ENCODE measurements at regions not wholly inside any gene's neighbourhood (a gene's known extent, or its start where the extent isn't known, plus 50 kb on each side); places are given as distances from the start of the nearest gene placed in this dataset.

DNA sequence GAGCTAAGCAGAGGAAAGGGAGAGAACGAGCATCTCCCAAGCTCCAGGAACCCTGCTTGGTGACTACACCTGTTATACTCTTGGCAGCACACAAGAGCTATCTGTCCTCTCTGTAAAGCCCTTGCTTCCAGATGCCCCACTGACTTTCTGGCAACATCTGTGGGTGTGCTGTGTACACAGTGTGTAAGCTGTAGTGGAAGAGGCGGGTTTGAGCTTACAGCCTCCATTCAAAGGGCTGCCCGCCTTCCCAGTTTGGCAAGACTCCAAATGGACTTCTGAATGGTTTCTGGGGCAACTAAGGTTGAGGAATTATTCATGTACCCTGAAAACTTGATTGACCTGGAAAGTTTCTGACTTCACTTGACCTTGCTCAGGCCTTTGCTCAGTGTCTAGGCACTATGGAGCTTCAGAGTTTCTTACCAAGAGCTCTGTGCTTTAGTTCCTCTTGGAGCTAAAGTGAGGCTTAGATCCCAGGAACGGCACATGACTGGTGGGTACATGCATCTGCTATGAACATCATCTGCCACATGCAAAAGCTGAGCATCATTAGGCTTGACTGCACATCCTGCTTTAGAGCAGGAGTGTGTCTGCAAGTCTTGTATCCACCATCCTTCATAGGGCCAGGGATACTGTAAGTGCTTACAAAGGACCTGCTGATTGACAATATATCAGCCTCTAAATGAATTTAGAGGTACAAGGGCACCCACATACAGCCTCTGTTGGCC is 290.9 kb upstream of the SIX2 start:
- DNase-seq: no peak

DNA sequence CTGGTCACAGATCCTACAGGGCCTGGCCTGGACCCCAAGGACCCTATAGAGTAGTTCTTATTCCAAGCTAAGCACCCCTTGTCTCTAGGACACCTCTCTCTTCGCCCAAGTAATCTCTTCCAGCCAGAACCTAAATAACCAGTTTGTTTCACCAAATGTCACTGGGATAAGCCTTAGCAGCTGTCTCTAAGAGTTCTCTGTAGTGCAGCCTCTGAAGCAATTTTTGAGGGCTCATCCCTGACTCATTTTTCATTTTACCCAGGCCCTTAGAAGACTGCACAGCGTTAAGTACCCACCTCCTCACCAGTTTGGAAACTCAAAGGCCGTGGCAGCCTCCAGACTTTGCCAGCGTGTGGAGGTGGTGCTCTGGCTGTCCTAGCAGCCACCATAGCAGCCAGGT is 290.1 kb upstream of the SIX2 start:
- no peak for DNase-seq

DNA sequence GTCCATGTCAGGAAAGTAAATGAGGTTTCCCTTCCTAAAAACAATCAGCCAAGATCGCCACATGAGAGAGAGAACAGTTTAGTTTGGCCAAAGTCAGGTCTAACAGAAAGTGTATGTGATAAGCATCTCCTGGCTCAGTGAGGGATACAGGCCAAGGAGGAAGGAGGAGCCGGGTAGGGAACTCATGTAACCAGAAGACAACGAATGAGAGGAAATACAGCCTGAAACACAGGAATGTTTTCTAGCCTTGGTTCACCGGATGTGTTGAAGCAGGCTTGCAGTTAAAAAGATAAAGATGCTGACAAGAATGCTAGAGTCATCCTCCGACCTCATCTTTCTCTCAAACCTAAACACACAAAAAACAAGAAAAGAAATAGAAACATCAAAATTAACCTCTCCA is 283.9 kb upstream of the SIX2 start:
- DNase-seq: no peak

DNA sequence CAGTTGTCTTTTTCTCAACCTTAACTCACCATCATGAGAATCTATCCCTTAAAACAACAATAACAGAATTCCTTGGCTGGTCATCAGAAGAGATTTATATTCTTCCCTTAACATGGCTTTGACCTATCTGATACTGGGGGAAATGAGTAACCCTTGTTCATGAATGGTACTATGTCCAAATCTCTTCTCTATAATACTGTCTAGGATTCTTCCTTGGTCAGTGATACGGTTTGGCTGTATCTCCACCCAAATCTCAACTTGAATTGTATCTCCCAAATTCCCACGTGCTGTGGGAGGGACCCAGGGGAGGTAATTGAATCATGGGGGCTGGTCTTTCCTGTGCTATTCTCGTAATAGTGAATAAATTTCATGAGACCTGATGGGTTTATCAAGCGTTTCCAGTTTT is 282.0 kb upstream of the SIX2 start:
- DNase-seq: no peak

DNA sequence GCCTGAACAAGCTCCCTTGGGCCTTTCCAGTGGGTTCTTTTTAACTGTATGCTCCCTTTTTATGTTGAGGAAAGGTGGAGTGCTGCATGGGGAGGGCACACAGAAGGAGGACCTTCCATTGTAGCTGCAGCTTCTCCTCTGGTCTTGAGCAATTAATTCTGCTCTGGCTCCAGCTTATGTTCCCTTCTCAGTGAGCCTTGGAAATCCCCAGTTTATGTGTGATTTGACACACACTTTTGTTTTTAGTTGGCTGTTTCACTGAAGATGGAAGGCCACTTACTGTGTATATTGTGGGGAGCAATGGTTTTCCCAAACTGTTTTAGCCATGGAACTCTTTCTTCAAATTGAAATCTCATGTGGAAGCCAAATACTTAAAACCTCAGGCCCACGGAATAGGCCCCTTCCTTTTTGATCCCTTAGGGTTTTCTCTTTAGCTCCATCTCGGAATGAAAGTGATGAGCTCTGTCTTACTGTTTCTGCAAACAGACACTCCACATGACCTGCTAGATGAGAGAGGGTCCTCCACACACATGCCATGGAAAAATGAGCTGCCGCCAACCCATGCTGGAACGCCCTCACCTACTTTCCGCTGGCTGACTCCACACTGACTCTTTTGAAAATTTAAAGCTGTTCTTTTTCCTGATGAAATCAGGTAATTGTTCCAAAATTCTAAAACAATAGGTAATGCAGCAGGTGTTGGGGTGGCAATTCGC is 280.9 kb upstream of the SIX2 start:
- DNase-seq: no peak

DNA sequence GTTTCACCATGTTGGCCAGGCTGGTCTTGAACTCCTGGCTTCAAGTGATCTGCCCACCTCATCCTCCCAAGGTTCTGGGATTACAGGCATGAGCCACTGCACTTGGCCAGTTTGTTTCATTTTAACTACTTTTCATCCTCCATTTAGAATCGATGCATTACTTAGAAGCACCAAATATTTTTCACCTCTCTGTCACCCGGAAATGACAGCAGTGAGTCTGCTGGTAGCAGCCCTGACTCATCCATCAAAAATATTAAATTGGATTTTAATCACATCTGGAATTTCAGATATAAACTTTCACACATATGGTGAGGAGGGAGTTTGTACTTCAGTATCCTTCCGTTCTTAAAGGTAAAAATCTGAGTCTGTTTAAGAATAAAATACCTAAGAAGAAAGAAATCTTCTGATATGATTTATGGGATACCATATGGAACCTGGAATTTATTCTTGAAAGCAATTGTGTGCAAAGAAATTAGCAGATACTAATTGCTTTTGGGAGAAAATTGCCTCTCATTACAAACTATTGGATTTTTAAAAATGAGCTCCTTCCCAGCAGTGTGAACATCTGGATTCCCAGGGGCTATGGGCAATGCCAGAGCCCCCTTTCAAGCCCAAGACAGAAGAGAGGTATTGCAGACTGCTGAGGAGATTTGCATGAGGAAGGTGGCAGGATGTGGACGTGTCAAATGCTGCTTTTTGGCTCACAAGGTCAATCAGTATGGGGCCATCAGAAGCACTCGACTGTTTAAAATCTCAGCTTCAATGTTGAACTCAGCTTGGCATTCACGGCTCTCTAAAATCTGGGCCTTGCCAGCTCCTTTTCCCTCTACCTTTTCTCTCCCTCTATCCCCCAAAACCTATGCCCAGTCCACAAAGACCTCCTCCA is 279.5 kb upstream of the SIX2 start:
- no peak for DNase-seq

DNA sequence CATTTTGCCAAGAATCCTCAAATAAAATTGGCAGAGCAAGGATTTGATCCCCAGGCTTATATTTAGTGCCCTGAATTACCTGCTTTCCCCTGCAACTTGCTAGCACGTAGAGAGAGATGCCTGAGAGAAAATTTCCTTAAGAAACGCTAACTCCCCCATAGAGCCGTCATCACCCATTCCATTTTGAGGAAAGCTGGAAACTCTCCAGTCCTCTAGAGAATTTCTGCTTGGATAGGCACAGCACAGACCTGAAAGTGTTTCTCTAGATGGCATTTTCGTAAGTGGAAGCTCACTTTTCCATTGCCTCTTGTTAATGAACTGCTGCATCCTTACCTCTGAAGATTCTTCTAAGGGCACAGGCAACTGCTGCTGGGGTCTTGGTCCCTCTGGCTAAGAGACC is 277.8 kb upstream of the SIX2 start:
- DNase-seq: no peak

DNA sequence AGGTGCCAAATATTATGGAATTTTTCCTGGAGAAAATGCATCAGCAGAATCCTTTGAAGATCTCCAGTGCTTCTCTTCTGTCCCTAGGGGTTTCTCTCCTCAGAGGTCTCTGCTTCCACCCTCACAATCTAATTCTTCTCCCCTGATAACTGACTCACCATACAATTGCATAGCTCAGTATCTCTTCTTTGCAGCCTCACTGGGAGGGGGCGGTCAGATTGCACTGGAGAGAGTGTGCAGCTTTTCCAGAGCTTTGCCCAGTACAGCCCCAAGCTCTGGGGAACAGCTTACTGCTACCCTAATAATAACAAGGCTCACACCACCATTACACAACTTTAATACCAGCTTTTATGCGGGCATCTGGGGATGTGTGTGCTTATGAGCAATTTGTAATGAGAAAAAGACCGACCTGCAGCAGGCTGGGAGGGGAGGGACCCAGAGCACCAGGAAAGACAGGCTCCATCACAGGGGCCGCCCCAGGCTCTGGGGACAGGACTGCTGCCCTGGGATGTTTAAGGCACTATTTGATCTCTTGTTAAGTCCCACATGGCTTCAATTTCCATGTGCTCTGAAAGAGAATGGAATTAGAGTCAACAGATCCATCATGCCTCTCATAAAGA is 276.6 kb upstream of the SIX2 start:
- DNase-seq: no peak

DNA sequence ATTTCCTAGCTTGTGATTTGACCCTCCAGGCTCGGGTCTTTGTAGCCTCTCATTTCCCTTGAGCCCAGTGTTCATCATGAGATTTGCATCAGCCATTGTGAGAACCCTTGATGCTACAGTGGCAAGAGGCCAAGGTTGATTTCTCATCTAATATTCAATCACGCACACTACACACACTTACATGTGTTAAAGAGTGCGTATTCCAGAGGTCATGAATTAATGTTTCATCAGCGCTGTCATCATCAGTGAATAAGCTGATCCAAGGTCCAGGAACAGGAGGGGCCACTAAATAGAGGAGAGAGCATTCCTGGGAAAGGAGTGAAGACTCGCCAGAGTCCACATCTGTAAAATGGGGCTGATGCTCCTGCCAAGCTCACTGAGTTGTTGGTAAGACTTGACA is 276.1 kb upstream of the SIX2 start:
- DNase-seq: no peak

DNA sequence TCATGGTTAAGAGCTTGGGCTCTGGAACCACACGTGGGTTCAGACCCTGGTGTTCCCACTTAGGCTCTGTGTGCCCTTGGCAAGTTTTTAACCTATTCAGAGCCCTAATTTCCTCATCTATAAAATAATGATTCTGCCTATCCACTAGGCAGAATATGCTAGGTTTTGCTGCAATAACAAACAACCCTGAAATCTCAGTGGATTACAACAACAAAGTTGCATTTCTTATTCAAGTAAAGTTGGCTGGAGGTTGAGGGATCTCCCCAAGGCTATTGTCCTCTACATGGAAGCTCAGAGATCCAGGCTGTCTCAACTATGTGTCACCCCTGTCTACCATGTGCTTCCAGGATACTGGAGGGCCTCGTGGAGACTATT is 275.4 kb upstream of the SIX2 start:
- DNase-seq: no peak

DNA sequence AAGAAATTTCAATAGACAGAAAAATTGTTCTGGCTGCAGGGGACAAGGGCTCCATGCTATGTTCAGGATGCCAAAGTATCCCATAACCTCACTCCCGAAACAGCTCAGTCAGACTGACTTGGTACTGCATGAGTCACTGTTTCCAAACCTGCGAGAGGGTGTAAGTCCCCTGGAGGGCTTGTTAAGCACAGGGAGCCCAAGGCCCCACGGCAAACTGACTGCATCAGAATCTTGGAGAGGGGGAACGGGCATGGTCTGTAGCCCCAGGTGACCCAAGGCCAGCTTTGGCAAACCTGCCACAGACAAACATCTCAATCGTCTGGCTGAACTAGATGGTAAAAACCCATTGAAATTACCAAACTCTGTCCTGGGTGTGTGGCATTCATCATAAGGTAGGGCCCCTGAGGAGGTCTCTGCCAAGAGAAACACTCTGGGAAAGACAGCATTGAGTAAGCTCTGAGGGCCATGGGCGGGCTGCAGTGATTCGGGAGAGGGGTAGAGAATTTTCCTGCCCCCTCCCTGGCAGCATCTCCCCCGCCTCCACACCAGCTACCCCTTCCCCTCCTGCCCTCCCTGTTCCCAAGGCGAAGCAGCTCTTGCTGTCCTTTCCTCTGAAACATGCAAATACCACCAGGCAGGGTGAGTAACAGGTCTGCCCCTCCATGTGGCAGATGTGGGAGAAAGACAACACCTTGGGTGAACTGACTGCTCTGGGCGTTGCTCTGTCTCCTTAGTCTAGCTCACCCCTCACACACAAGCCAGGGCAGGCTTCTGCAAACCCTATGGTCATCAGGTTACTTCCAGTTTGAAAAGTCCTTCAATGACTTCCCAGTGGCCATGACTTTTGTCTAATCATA is 274.7 kb upstream of the SIX2 start:
- no peak for DNase-seq

DNA sequence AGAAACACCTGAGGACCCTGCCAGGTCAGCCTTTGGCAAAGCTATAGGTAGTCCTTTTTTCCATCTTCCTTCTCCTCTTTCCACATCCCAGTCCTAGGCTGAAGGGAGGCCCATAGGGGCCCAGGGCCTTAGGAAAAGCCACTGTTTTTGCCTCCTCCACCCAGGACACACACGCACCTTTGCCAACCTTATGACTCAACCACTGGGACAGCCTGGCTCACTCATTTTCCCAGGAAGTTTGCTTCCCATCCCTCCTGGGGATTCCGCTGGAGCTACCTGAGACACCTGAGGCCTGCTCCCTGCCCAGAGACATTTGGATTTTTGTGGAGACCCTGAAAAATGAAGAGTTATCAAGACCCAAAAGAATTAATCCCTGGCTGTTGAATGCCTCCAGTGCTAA is 273.4 kb upstream of the SIX2 start:
- no peak for DNase-seq

DNA sequence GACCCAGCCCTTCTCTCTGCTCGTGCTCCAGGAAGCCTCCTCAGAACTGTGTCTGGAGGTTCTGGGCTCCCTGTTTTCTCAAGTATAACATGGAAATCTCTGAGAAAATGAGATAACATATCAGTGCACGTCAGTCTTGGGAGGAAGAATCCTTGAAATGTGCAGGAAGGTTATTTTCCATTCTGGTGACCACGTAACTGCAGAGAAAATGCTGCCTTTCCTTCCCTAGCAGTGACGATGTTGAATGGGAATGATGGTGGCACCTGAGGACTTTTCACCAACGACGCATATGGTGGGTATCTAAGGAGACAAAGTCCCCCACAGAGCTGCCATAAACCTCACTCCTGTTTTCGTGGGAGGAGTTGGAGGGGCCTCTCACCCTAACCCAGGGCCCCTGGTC is 272.1 kb upstream of the SIX2 start:
- DNase-seq: no peak

DNA sequence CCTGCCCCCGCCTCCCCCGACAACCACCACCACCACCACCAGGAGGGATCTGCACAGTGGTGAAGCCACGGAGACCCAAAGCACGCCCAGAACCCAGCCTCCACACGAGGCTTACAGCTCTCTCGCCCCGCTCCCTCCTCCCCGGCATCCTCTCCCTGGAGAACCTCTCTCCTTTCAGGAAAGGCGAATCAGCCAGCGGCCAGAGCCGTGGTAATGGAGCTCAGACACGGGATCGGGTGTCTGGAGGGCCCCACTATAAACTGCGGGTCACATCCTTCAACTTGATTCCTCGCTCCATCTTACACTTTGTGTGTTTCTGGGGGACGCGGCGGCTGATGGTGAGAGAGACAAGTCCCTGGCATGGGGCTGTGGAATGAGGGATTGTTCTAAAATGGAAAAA is 271.5 kb upstream of the SIX2 start:
- DNase-seq: no peak

DNA sequence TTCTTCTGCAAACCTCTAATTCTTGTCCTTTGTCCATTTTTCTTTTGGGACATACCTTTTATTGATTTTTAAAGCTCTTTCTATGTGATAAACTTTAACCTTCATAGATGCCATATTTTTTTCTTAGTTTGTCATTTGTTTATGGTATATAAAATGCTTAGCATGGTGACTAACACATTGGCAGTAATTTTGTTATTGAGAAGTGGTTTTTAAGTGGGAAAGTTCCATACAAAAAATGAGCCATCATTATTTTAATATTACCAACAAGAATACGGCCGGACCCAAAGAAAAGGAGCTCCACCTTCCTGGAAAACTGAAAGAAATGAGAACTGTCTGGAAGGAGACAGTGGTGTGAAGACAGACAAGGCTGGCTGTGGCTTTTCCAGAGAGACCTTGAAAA is 270.1 kb upstream of the SIX2 start:
- no peak for DNase-seq

DNA sequence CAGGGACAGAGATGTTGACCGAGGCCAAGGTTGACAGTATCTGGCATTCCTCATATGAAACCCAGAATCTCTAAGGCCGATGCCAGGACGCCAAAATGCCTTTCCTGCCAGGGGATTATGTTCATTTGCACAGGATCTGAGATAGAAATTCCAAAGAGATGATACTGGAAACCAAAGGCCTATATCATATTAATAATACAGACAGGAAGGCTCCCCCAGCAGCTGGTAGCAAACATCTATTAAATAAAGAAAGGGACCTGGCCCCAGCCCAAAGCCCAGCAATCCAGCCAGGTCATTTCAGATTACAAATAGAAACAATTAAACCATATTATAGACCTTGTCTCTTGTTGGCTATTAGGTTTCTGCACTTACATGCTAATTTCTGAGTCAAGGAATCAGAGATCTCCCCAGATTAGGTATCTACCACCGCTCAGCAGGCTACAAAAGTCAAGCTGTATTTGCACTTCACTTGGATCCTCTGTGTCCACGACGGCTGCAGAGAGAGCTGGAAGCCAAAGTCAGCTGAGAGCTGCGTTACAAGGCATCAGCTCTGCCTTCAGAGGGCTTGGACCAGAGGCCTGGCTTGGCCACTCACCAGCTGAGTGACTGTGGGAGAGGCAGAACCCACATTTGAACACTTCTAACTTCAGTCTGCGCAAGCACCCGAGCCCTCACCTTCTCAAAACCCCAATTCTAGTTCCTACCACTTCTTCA is 269.3 kb upstream of the SIX2 start:
- DNase-seq: no peak

DNA sequence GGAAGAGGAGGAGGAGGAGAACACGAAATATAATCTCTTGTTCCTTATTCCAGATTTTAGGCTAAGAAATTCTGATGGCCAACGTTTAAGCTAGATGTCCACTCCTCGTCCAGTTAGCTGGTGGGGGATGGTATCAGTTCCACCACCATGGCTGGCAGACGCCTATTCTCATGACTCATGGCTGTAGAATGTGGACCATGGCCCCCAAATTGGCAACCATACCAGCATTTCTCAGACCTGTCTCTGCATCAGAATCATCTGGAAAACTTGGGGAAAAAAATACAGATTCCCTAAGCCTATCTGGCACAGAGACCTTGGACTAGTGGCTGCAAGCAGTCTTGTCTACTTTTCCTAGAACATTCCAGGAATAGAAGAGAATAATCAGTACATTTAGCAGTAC is 267.7 kb upstream of the SIX2 start:
- DNase-seq: no peak

DNA sequence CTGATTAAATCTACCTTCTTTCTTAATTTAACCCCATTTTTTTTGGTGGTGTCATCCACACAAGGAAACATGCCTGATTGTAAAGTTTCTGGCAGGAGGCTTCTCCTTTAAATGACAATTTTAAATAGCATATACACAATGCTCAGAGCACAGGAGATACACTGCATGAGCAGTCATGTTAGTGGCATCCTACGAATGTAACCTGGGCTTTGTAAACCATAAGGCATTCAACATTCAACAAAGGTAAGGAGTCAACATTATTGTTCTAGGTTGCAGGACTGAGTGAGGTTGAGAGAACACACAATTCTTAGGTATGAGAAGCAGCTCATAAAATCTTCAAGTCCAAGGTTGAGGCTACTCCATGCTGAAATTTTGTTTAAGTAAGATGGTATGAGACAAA is 266.6 kb upstream of the SIX2 start:
- DNase-seq: no peak

DNA sequence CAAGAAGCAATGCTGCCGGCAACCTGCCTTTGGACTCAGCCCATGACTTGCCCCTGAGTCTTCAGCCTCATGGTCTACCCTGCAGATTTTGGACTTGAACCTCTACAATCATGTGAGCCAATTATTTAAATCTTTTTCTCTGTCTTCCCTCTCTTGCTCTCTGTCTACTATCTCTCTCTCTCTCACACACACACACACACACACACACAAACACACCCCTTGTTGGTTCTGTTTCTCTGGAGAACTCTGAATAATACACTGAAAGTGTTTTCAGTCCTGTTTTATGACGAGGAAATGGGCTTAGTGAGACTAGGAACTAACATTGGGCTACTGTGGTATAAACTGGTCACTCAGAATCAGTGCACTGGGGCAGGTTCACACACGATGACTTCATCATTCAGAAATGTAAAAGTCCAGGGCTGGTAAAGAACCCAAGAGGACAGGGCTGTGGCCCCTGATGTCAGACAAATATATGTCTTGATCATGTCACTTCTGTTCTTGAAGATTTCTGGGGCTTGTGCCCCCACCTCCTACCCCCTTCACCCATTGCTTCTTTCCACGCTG is 266.1 kb upstream of the SIX2 start:
- DNase-seq: no peak

DNA sequence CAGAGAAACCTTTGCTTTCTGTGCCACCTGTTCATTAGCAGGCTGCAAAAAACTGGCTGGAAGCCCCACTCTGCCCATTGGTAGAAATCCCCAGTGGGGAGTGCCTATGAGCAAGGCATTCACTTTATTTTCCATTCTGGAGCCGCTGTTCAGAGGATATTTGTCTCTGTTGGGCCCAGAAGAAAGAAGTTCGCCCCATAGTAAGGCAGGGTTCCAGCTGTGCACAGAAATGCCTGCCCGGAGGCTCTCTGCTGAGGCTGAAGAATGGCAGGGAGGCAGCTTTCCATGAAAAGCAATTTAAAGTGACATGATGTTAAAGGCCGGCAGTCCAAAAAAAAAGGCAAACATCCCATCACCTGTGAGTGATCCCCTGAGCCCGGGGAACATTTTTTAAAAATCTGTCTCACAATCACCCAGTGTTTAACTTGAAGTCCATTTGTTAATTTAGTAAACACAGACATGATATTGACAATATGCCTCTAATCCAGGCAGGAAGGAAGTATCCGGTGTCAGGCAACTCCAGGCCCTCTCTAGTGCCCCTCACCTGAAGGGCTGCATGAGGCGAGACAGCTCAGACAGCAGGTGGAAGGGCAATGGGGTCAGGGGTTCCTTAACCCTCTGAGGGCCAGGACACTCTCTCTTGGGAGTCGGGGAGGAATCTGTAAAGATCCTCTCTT is 265.1 kb upstream of the SIX2 start:
- DNase-seq: no peak

All from 8988T (cell line).